HepG2 (cell line): ENCODE measurements at regions not wholly inside any gene's neighbourhood (a gene's known extent, or its start where the extent isn't known, plus 50 kb on each side); places are given as distances from the start of the nearest gene placed in this dataset.
A peak's percentile ranks its signal among the peaks of the same experiment; 100 is the strongest.

Source experiments
- CTCF ChIP-seq: sonication (generic); formaldehyde crosslinking; IDR thresholded peaks from 2 replicates; pipeline ENCODE4 v1.5.0; 2020; ENCODE audit warnings: mild to moderate bottlenecking, missing genetic modification reagents, moderate library complexity
- DRAP1 ChIP-seq: IDR thresholded peaks from 2 replicates; pipeline ENCODE4 v1.6.1; 2016; ENCODE audit warnings: missing genetic modification reagents, missing compliant biosample characterization
- ELF1 ChIP-seq: sonication (generic); formaldehyde crosslinking; IDR thresholded peaks from 2 replicates; pipeline ENCODE4 v1.4.0; 2020; ENCODE audit warnings: missing genetic modification reagents
- IRF2 ChIP-seq: IDR thresholded peaks from 2 replicates; pipeline ENCODE4 v1.6.1; 2018; ENCODE audit warnings: missing genetic modification reagents, missing compliant biosample characterization
- KDM5A ChIP-seq: fragments of 200-600 bp; sonication (generic); IDR thresholded peaks from 2 replicates; pipeline ENCODE4 v1.7.0; 2018; ENCODE audit warnings: antibody characterized with exemption, mild to moderate bottlenecking, low read length, borderline replicate concordance
- KLF15 ChIP-seq: sonication (generic); formaldehyde crosslinking; IDR thresholded peaks from 2 replicates; pipeline ENCODE4 v1.8.1; 2023; ENCODE audit warnings: borderline replicate concordance, mild to moderate bottlenecking, inconsistent platforms, missing genetic modification reagents, mixed read lengths
- KMT2A ChIP-seq: sonication (generic); formaldehyde crosslinking; IDR thresholded peaks from 2 replicates; pipeline ENCODE4 v1.4.0; 2020; ENCODE audit warnings: missing genetic modification reagents
- MTA3 ChIP-seq: sonication (generic); formaldehyde crosslinking; IDR thresholded peaks from 2 replicates; pipeline ENCODE4 v1.4.0; 2020; ENCODE audit warnings: missing genetic modification reagents
- RAD21 ChIP-seq: fragments of 450-650 bp; formaldehyde crosslinking; IDR thresholded peaks from 2 replicates; pipeline ENCODE4 v1.5.0; 2020; ENCODE audit warnings: mild to moderate bottlenecking
- SKIL ChIP-seq: sonication (generic); formaldehyde crosslinking; IDR thresholded peaks from 2 replicates; pipeline ENCODE4 v1.8.0; 2022; ENCODE audit warnings: missing genetic modification reagents, mild to moderate bottlenecking, moderate library complexity, borderline replicate concordance
- TRAFD1 ChIP-seq: sonication (generic); formaldehyde crosslinking; IDR thresholded peaks from 2 replicates; pipeline ENCODE4 v1.5.1; 2020; ENCODE audit warnings: missing genetic modification reagents, mild to moderate bottlenecking, borderline replicate concordance
- ZNF513 ChIP-seq: sonication (generic); formaldehyde crosslinking; conservative IDR thresholded peaks from 2 replicates; pipeline ENCODE4 v1.5.0; 2020; ENCODE audit warnings: missing genetic modification reagents

GRCh38 chr15:70362886-70363285 is 265.2 kb upstream of the TLE3 start (continued):
- no peak for TF ChIP-seq SKIL (CRISPR knock-in tag)
- no peak for TF ChIP-seq ELF1 (CRISPR knock-in tag)
- no peak for TF ChIP-seq IRF2
- no peak for TF ChIP-seq MTA3 (CRISPR knock-in tag)
- no peak for TF ChIP-seq KLF15 (CRISPR knock-in tag)
- TF ChIP-seq KMT2A (CRISPR knock-in tag), result no peak
- no peak for TF ChIP-seq KDM5A
- TF ChIP-seq TRAFD1 (CRISPR knock-in tag), result no peak
- no peak for TF ChIP-seq ZNF513 (CRISPR knock-in tag)
- TF ChIP-seq CTCF (CRISPR knock-in tag), result peak; percentile 83
- peak; percentile 63; the same call in 1 of the 2 replicates for TF ChIP-seq RAD21 (CRISPR knock-in tag)
- no peak for TF ChIP-seq DRAP1
- TF ChIP-seq, all 625 proteins: peak for 5
